HG02970 (cell line): ENCODE measurements at regions not wholly inside any gene's neighbourhood (a gene's known extent, or its start where the extent isn't known, plus 50 kb on each side); places are given as distances from the start of the nearest gene placed in this dataset.
"Not testable (repeated sequence)": the region's sequence is repeated elsewhere in the genome, so short reads cannot be mapped to it uniquely, and the experiment has no call there.

Source experiments
- ATAC-seq: cut with Tn5 transposase; IDR thresholded peaks from one replicate; pipeline ENCODE4 v1.9.1; 2021; ENCODE audit warnings: mild to moderate bottlenecking, moderate library complexity, moderate number of reproducible peaks; ENCODE audit not compliant: unreplicated experiment, low FRiP score

- no peak for ATAC-seq
Measured at GRCh38 chr3:20752416-20752815, 566.4 kb upstream of the SGO1 start.

GRCh38 chr3:20751296-20751695, 565.3 kb upstream of the SGO1 start:
- ATAC-seq: no peak

GRCh38 chr3:20747741-20748140, 561.7 kb upstream of the SGO1 start:
- no peak for ATAC-seq

GRCh38 chr3:20743553-20744321, 557.7 kb upstream of the SGO1 start:
- no peak for ATAC-seq

- no peak for ATAC-seq
Measured at GRCh38 chr3:20742903-20743552, 557.0 kb upstream of the SGO1 start.

GRCh38 chr3:20741381-20741780, 555.4 kb upstream of the SGO1 start:
- no peak for ATAC-seq

GRCh38 chr3:20739814-20740213, 553.8 kb upstream of the SGO1 start:
- ATAC-seq: no peak

GRCh38 chr3:20736287-20736852, 550.4 kb upstream of the SGO1 start:
- no peak for ATAC-seq

GRCh38 chr3:20729185-20729584, 543.2 kb upstream of the SGO1 start:
- ATAC-seq: no peak

- no peak for ATAC-seq
Measured at GRCh38 chr3:20726786-20727185, 540.8 kb upstream of the SGO1 start.

GRCh38 chr3:20724241-20724640, 538.2 kb upstream of the SGO1 start:
- no peak for ATAC-seq

- ATAC-seq: not testable (repeated sequence)
Measured at GRCh38 chr3:20716425-20716824, 530.4 kb upstream of the SGO1 start.

- ATAC-seq: no peak
Measured at GRCh38 chr3:20701641-20702040, 515.6 kb upstream of the SGO1 start.

- no peak for ATAC-seq
Measured at GRCh38 chr3:20700714-20701113, 514.7 kb upstream of the SGO1 start.

GRCh38 chr3:20698896-20699295, 512.9 kb upstream of the SGO1 start:
- ATAC-seq: no peak

- ATAC-seq: no peak
Measured at GRCh38 chr3:20696388-20697150, 510.6 kb upstream of the SGO1 start.

- no peak for ATAC-seq
Measured at GRCh38 chr3:20692675-20693074, 506.7 kb upstream of the SGO1 start.

GRCh38 chr3:20683910-20684309, 497.9 kb upstream of the SGO1 start:
- no peak for ATAC-seq

GRCh38 chr3:20682573-20682972, 496.6 kb upstream of the SGO1 start:
- no peak for ATAC-seq

GRCh38 chr3:20680990-20681628, 495.1 kb upstream of the SGO1 start:
- no peak for ATAC-seq

GRCh38 chr3:20673866-20674265, 487.9 kb upstream of the SGO1 start:
- ATAC-seq: no peak
